22Rv1 (cell line): ENCODE measurements at regions not wholly inside any gene's neighbourhood (a gene's known extent, or its start where the extent isn't known, plus 50 kb on each side); places are given as distances from the start of the nearest gene placed in this dataset.

ENCODE experiments used
- CTCF ChIP-seq: fragments of 450-650 bp; IDR thresholded peaks from 2 replicates; pipeline ENCODE4 v1.5.1; 2017; ENCODE audit warnings: mild to moderate bottlenecking
- ZFX ChIP-seq: fragments of 450-650 bp; IDR thresholded peaks from 2 replicates; pipeline ENCODE4 v1.6.1; 2017; ENCODE audit warnings: antibody characterized with exemption, borderline replicate concordance

- no peak for TF ChIP-seq CTCF
- TF ChIP-seq ZFX, result no peak
Measured at GRCh38 chr2:215658635-215659305, 222.9 kb upstream of the FN1 start.
